Naive B cell (primary cell): ENCODE measurements at regions not wholly inside any gene's neighbourhood (a gene's known extent, or its start where the extent isn't known, plus 50 kb on each side); places are given as distances from the start of the nearest gene placed in this dataset.

Source experiments
- ATAC-seq, 2 donors: fragments of 150-1000 bp; cut with Tn5 transposase; 2 replicates each; pipeline ENCODE4 v1.10.0; 2021; ENCODE audit warnings: low read depth in 2 of 2, mild to moderate bottlenecking in 2 of 2, moderate library complexity in 2 of 2
- DNase-seq: peaks from one replicate; pipeline ENCODE4 v3.0.0; 2022
- H3K27ac Mint-ChIP-seq, 6 donors: one replicate each; pipeline ENCODE4 v1.8.0; 2020 to 2022; ENCODE audit warnings: mild to moderate bottlenecking in 6 of 6, mixed read lengths in 6 of 6, moderate library complexity in 5 of 6, inconsistent platforms in 2 of 6
- H3K27me3 Mint-ChIP-seq, 3 donors: one replicate each; pipeline ENCODE4 v1.8.0; 2021 to 2022; ENCODE audit warnings: mixed read lengths in 3 of 3, mild to moderate bottlenecking in 1 of 3
- H3K36me3 Mint-ChIP-seq, 2 donors: one replicate each; pipeline ENCODE4 v1.8.0; 2020 to 2022; ENCODE audit warnings: mixed read lengths in 2 of 2, inconsistent platforms in 1 of 2, mild to moderate bottlenecking in 1 of 2
- H3K4me1 Mint-ChIP-seq, 3 donors: one replicate each; pipeline ENCODE4 v1.8.0; 2020 to 2022; ENCODE audit warnings: mixed read lengths in 3 of 3, inconsistent platforms in 1 of 3, mild to moderate bottlenecking in 1 of 3, moderate library complexity in 1 of 3
- H3K4me3 Mint-ChIP-seq, 8 donors: one replicate each; pipeline ENCODE4 v1.8.0; 2020 to 2022; ENCODE audit warnings: mild to moderate bottlenecking in 8 of 8, mixed read lengths in 8 of 8, moderate library complexity in 8 of 8, inconsistent platforms in 2 of 8
- H3K9me3 Mint-ChIP-seq, 7 donors: one replicate each; pipeline ENCODE4 v1.8.0; 2020 to 2022; ENCODE audit warnings: mixed read lengths in 7 of 7, mild to moderate bottlenecking in 5 of 7, inconsistent platforms in 2 of 7, moderate library complexity in 1 of 7

- no peak overlapping the region for H3K27ac Mint-ChIP-seq
- peaks cover 0 to 4% (median 0%) of the 10 kb centered on the region in 3 donors for H3K27me3 Mint-ChIP-seq
- no peaks in the 10 kb centered on the region for H3K36me3 Mint-ChIP-seq
- peaks cover 0 to 6% (median 2%) of the 10 kb centered on the region in 7 donors for H3K9me3 Mint-ChIP-seq
- no peak for ATAC-seq
- H3K4me1 Mint-ChIP-seq, result no peaks in the 10 kb centered on the region
- H3K4me3 Mint-ChIP-seq, result no peak overlapping the region
- no peak for DNase-seq
These were observed 171.6 kb downstream of the THBS2 start for GRCh38 chr6:169082093-169082492.

- no peak for ATAC-seq
- H3K36me3 Mint-ChIP-seq, result no peaks in the 10 kb centered on the region
- H3K27ac Mint-ChIP-seq, result no peak overlapping the region
- no peak for DNase-seq
- peaks cover 0 to 4% (median 0%) of the 10 kb centered on the region in 3 donors for H3K27me3 Mint-ChIP-seq
- H3K4me3 Mint-ChIP-seq, result no peak overlapping the region
- no peaks in the 10 kb centered on the region for H3K4me1 Mint-ChIP-seq
- peaks cover 0 to 5% (median 2%) of the 10 kb centered on the region in 7 donors for H3K9me3 Mint-ChIP-seq
These were observed 172.4 kb downstream of the THBS2 start for GRCh38 chr6:169081248-169081647.

- Mint-ChIP-seq H3K36me3 (no peaks in the 10 kb centered on the region), H3K4me3 (no peak overlapping the region), H3K27ac (no peak overlapping the region), H3K27me3 (peaks cover 0 to 4% (median 0%) of the 10 kb centered on the region in 3 donors), H3K9me3 (peaks cover 0 to 3% (median 0%) of the 10 kb centered on the region in 7 donors), H3K4me1 (no peaks in the 10 kb centered on the region)
- no peak for DNase-seq
- no peak for ATAC-seq
These were observed 174.0 kb downstream of the THBS2 start for GRCh38 chr6:169079650-169080049.

GRCh38 chr6:169078399-169079145, 175.1 kb downstream of the THBS2 start:
- ATAC-seq (no peak), DNase-seq (no peak)
- H3K36me3 Mint-ChIP-seq, result no peaks in the 10 kb centered on the region
- H3K9me3 Mint-ChIP-seq, result no peaks in the 10 kb centered on the region
- H3K27ac Mint-ChIP-seq, result no peak overlapping the region
- H3K27me3 Mint-ChIP-seq, result peaks cover 0 to 4% (median 0%) of the 10 kb centered on the region in 3 donors
- no peak overlapping the region for H3K4me3 Mint-ChIP-seq
- no peaks in the 10 kb centered on the region for H3K4me1 Mint-ChIP-seq

- peaks cover 0 to 5% (median under 1%) of the 10 kb centered on the region in 3 donors for H3K27me3 Mint-ChIP-seq
These were observed 177.6 kb downstream of the THBS2 start for GRCh38 chr6:169075915-169076654.

GRCh38 chr6:169075211-169075914, 178.3 kb downstream of the THBS2 start:
- no peaks in the 10 kb centered on the region for H3K36me3 Mint-ChIP-seq
- DNase-seq (no peak), ATAC-seq (no peak)
- no peak overlapping the region for H3K4me3 Mint-ChIP-seq
- H3K9me3 Mint-ChIP-seq, result peaks cover 0 to 5% (median 0%) of the 10 kb centered on the region in 7 donors
- H3K4me1 Mint-ChIP-seq, result no peaks in the 10 kb centered on the region
- no peak overlapping the region for H3K27ac Mint-ChIP-seq
- peaks cover 0 to 5% (median 0%) of the 10 kb centered on the region in 3 donors for H3K27me3 Mint-ChIP-seq

More at GRCh38 chr6:169075915-169076654, 177.6 kb downstream of the THBS2 start:
- Mint-ChIP-seq H3K9me3 (peaks cover 0 to 5% (median 0%) of the 10 kb centered on the region in 7 donors), H3K27ac (no peak overlapping the region), H3K4me3 (no peak overlapping the region), H3K36me3 (no peaks in the 10 kb centered on the region), H3K4me1 (no peaks in the 10 kb centered on the region)
- DNase-seq (no peak), ATAC-seq (no peak)

- H3K27ac Mint-ChIP-seq, result no peak overlapping the region
- peaks cover 0 to 5% (median 0%) of the 10 kb centered on the region in 3 donors for H3K27me3 Mint-ChIP-seq
- peaks cover 0 to 7% (median 0%) of the 10 kb centered on the region in 7 donors for H3K9me3 Mint-ChIP-seq
- H3K4me1 Mint-ChIP-seq, result no peaks in the 10 kb centered on the region
- no peak for DNase-seq
- no peaks in the 10 kb centered on the region for H3K36me3 Mint-ChIP-seq
- no peak for ATAC-seq
- no peak overlapping the region for H3K4me3 Mint-ChIP-seq
These were observed 179.1 kb downstream of the THBS2 start for GRCh38 chr6:169074526-169074925.

- peaks cover 0 to 5% (median 0%) of the 10 kb centered on the region in 3 donors for H3K27me3 Mint-ChIP-seq
- ATAC-seq (no peak), DNase-seq (no peak)
- H3K36me3 Mint-ChIP-seq, result no peaks in the 10 kb centered on the region
- no peak overlapping the region for H3K4me3 Mint-ChIP-seq
- H3K4me1 Mint-ChIP-seq, result no peaks in the 10 kb centered on the region
- no peak overlapping the region for H3K27ac Mint-ChIP-seq
- peaks cover 0 to 7% (median 3%) of the 10 kb centered on the region in 7 donors for H3K9me3 Mint-ChIP-seq
These were observed 180.3 kb downstream of the THBS2 start for GRCh38 chr6:169073311-169073710.

GRCh38 chr6:169072127-169073042, 181.3 kb downstream of the THBS2 start:
- H3K4me1 Mint-ChIP-seq, result no peaks in the 10 kb centered on the region
- DNase-seq (no peak), ATAC-seq (no peak)
- H3K27me3 Mint-ChIP-seq, result peaks cover 0 to 5% (median 0%) of the 10 kb centered on the region in 3 donors
- H3K36me3 Mint-ChIP-seq, result peaks cover 0 to 2% of the 10 kb centered on the region in 2 donors
- peak overlapping the region in 1 of 6 donors; percentile 64 for H3K27ac Mint-ChIP-seq
- H3K4me3 Mint-ChIP-seq, result no peak overlapping the region
- peaks cover 0 to 10% (median 3%) of the 10 kb centered on the region in 7 donors for H3K9me3 Mint-ChIP-seq

GRCh38 chr6:169071394-169071793, 182.3 kb downstream of the THBS2 start:
- ATAC-seq (no peak), DNase-seq (no peak)
- Mint-ChIP-seq H3K27me3 (peaks cover 0 to 5% (median 0%) of the 10 kb centered on the region in 3 donors), H3K27ac (no peak overlapping the region), H3K36me3 (peaks cover 0 to 7% of the 10 kb centered on the region in 2 donors), H3K4me1 (no peaks in the 10 kb centered on the region), H3K9me3 (peaks cover 0 to 12% (median 3%) of the 10 kb centered on the region in 7 donors), H3K4me3 (no peak overlapping the region)

- ATAC-seq (no peak), DNase-seq (no peak)
- Mint-ChIP-seq H3K27ac (no peak overlapping the region), H3K4me3 (no peak overlapping the region), H3K9me3 (peaks cover 0 to 12% (median 3%) of the 10 kb centered on the region in 7 donors), H3K36me3 (peaks cover 0 to 7% of the 10 kb centered on the region in 2 donors), H3K4me1 (no peaks in the 10 kb centered on the region), H3K27me3 (peaks cover 0 to 5% (median 0%) of the 10 kb centered on the region in 3 donors)
These were observed 183.0 kb downstream of the THBS2 start for GRCh38 chr6:169070506-169071176.

GRCh38 chr6:169069356-169069755, 184.3 kb downstream of the THBS2 start:
- Mint-ChIP-seq H3K27ac (no peak overlapping the region), H3K9me3 (peaks cover 0 to 17% (median 5%) of the 10 kb centered on the region in 7 donors), H3K27me3 (peaks cover 0 to 5% (median 0%) of the 10 kb centered on the region in 3 donors), H3K36me3 (peaks cover 0 to 7% of the 10 kb centered on the region in 2 donors), H3K4me3 (no peak overlapping the region), H3K4me1 (no peaks in the 10 kb centered on the region)
- ATAC-seq, result no peak
- DNase-seq, result no peak
